OCI-LY3 (cell line): ENCODE measurements at regions not wholly inside any gene's neighbourhood (a gene's known extent, or its start where the extent isn't known, plus 50 kb on each side); places are given as distances from the start of the nearest gene placed in this dataset.

ENCODE experiments used
- CTCF ChIP-seq: fragments of 200-600, 300-600 bp; sonication (generic); IDR thresholded peaks from 2 replicates; pipeline ENCODE4 v1.5.1; 2014; ENCODE audit warnings: antibody characterized with exemption, low read length, low read depth
- EZH2phosphoT487 ChIP-seq: fragments of 200-600 bp; shearing (Covaris generic); IDR thresholded peaks from 2 replicates; pipeline ENCODE4 v1.6.1; 2018; ENCODE audit warnings: antibody characterized with exemption, mixed run types, low read depth

GRCh38 chr4:11106190-11106589 lies 322.5 kb downstream of the HS3ST1 start:
- TF ChIP-seq CTCF (no peak), EZH2phosphoT487 (no peak)
